ENCODE measurements at regions not wholly inside any gene's neighbourhood (a gene's known extent, or its start where the extent isn't known, plus 50 kb on each side); places are given as distances from the start of the nearest gene placed in this dataset.

GRCh38 chr13:71309905-71310304 lies 557.1 kb downstream of the DACH1 start:
- no peak for TF ChIP-seq HES2 (IDR thresholded peaks at IDR 0.05)
- TF ChIP-seq POLR2AphosphoS2 (conservative IDR thresholded peaks at IDR 0.05; ENCODE audit: low read length): no peak
- no peak for TF ChIP-seq JUN (IDR thresholded peaks at IDR 0.05)
- no peak for TF ChIP-seq MAFK (IDR thresholded peaks at IDR 0.05; ENCODE audit: partially characterized antibody)
- TF ChIP-seq HEYL (CRISPR knock-in tag; IDR thresholded peaks at IDR 0.05): no peak
- TF ChIP-seq TFCP2L1 (CRISPR knock-in tag; IDR thresholded peaks at IDR 0.05): no peak
- no peak for TF ChIP-seq SREBF2 (IDR thresholded peaks at IDR 0.05)
- no peak for TF ChIP-seq FOXS1 (CRISPR knock-in tag; IDR thresholded peaks at IDR 0.05)
- TF ChIP-seq NPAS2 (CRISPR knock-in tag; IDR thresholded peaks at IDR 0.05; ENCODE audit: borderline replicate concordance): no peak
- no peak for TF ChIP-seq TP53 (CRISPR knock-in tag; IDR thresholded peaks at IDR 0.05)
- TF ChIP-seq RFX5 (IDR thresholded peaks at IDR 0.05): no peak
- no peak for TF ChIP-seq BHLHE40 (IDR thresholded peaks at IDR 0.05; ENCODE audit: low read depth, low read length)
- TF ChIP-seq HMGXB4 (CRISPR knock-in tag; IDR thresholded peaks at IDR 0.05; ENCODE audit: borderline replicate concordance): no peak
- TF ChIP-seq ATOH8 (CRISPR knock-in tag; IDR thresholded peaks at IDR 0.05; ENCODE audit: low read depth): no peak
- TF ChIP-seq POLR2A (IDR thresholded peaks at IDR 0.05; ENCODE audit: low read length): no peak
- no peak for TF ChIP-seq RAD21 (conservative IDR thresholded peaks at IDR 0.05 in 1 of 2, IDR thresholded peaks at IDR 0.05 in 1 of 2)
- no peaks in the 10 kb centered on the region for H3K9me3 ChIP-seq
- no peak for DNase-seq (ENCODE audit: low read depth in 1 of 2, low spot score in 1 of 2)
- 0 out of 3 replicates have a peak overlapping the region, but pooled peaks have one; percentile 40 for H3K4me2 ChIP-seq
- FAIRE-seq: no peak
- ATAC-seq: no peak
- CTCF ChIA-PET: no interaction called here
- POLR2A ChIA-PET: no interaction called here
- H3K27ac ChIP-seq: no peak overlapping the region
- H3K4me3 ChIP-seq: no peak overlapping the region
- WGBS (ENCODE audit: missing lambda C conversion rate): 14% methylated on average over 4 of the region's 4 CpGs
- H3K4me1 ChIP-seq: no peaks in the 10 kb centered on the region

GRCh38 chr13:71306821-71307220 lies 560.2 kb downstream of the DACH1 start:
- FAIRE-seq (no peak), ATAC-seq (no peak), DNase-seq (ENCODE audit: low read depth in 1 of 2, low spot score in 1 of 2) (no peak)
- no peak for TF ChIP-seq ZC3H11A (IDR thresholded peaks at IDR 0.05)
- Histone ChIP-seq H3K4me3 (no peak overlapping the region), H3K27ac (no peak overlapping the region), H3K4me2 (no peak overlapping the region), H3K9me3 (no peaks in the 10 kb centered on the region), H3K4me1 (no peaks in the 10 kb centered on the region)
- WGBS (ENCODE audit: missing lambda C conversion rate): 0% methylated on average over 1 of the region's 1 CpG
- ChIA-PET CTCF (no interaction called here), POLR2A (no interaction called here)

- TF ChIP-seq ELK1 (IDR thresholded peaks at IDR 0.05; ENCODE audit: low read depth, low read length) (no peak), USF2 (IDR thresholded peaks at IDR 0.05) (no peak), ATOH8 (CRISPR knock-in tag; IDR thresholded peaks at IDR 0.05; ENCODE audit: low read depth) (no peak), CTCF (IDR thresholded peaks at IDR 0.05) (no peak), CBX2 (IDR thresholded peaks at IDR 0.05; ENCODE audit: borderline replicate concordance, low read depth) (no peak), MAX (IDR thresholded peaks at IDR 0.05) (no peak), CBX8 (IDR thresholded peaks at IDR 0.05) (no peak), HES2 (IDR thresholded peaks at IDR 0.05) (no peak), POLR2A (IDR thresholded peaks at IDR 0.05; ENCODE audit: low read length) (no peak), SMC3 (IDR thresholded peaks at IDR 0.05) (no peak), EHMT2 (IDR thresholded peaks at IDR 0.05; ENCODE audit: low read depth) (no peak), RFX5 (IDR thresholded peaks at IDR 0.05) (no peak), E2F6 (IDR thresholded peaks at IDR 0.05; ENCODE audit: borderline replicate concordance, low read depth) (no peak)
- Histone ChIP-seq H3K27ac (no peak overlapping the region), H3K9me3 (no peaks in the 10 kb centered on the region), H3K4me3 (no peak overlapping the region), H3K4me1 (no peaks in the 10 kb centered on the region), H3K4me2 (no peak overlapping the region)
- WGBS (ENCODE audit: missing lambda C conversion rate): 52% methylated on average over 3 of the region's 3 CpGs
- no peak for DNase-seq (ENCODE audit: low read depth in 1 of 2, low spot score in 1 of 2)
- ChIA-PET CTCF (no interaction called here), POLR2A (no interaction called here)
- ATAC-seq: no peak
- FAIRE-seq: no peak
Measured at GRCh38 chr13:71304861-71305260, 562.1 kb downstream of the DACH1 start.
